ENCODE measurements at regions not wholly inside any gene's neighbourhood (a gene's known extent, or its start where the extent isn't known, plus 50 kb on each side); places are given as distances from the start of the nearest gene placed in this dataset.

DNA sequence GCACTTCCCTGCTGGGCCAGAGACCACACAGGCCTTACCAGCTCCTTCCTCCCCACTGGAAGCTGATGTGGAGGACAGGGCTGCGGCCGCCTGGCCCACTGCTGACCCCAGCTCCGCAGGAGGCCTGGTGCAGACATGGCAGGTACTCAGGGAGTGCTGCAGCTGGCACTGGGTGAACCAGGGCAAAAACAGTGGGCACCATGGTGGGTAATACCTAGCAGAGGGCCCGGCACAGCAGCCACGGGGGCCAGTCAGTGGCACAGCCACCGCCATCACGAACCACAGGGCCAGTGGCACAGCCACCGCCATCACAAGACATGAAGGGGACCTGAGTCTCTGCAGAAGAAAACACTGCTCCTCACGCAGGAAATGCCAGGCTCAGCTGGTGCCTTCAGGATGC is 152.6 kb upstream of the PPP2R2D start:
- no peak overlapping the region for H3K4me3 ChIP-seq (ENCODE audit: low read depth, low read length)
- TF ChIP-seq, protein P1, sequence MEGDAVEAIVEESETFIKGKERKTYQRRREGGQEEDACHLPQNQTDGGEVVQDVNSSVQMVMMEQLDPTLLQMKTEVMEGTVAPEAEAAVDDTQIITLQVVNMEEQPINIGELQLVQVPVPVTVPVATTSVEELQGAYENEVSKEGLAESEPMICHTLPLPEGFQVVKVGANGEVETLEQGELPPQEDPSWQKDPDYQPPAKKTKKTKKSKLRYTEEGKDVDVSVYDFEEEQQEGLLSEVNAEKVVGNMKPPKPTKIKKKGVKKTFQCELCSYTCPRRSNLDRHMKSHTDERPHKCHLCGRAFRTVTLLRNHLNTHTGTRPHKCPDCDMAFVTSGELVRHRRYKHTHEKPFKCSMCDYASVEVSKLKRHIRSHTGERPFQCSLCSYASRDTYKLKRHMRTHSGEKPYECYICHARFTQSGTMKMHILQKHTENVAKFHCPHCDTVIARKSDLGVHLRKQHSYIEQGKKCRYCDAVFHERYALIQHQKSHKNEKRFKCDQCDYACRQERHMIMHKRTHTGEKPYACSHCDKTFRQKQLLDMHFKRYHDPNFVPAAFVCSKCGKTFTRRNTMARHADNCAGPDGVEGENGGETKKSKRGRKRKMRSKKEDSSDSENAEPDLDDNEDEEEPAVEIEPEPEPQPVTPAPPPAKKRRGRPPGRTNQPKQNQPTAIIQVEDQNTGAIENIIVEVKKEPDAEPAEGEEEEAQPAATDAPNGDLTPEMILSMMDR (IDR thresholded peaks at IDR 0.05; ENCODE audit: borderline replicate concordance, insufficient read depth, low read depth, low read length), result no peak

DNA sequence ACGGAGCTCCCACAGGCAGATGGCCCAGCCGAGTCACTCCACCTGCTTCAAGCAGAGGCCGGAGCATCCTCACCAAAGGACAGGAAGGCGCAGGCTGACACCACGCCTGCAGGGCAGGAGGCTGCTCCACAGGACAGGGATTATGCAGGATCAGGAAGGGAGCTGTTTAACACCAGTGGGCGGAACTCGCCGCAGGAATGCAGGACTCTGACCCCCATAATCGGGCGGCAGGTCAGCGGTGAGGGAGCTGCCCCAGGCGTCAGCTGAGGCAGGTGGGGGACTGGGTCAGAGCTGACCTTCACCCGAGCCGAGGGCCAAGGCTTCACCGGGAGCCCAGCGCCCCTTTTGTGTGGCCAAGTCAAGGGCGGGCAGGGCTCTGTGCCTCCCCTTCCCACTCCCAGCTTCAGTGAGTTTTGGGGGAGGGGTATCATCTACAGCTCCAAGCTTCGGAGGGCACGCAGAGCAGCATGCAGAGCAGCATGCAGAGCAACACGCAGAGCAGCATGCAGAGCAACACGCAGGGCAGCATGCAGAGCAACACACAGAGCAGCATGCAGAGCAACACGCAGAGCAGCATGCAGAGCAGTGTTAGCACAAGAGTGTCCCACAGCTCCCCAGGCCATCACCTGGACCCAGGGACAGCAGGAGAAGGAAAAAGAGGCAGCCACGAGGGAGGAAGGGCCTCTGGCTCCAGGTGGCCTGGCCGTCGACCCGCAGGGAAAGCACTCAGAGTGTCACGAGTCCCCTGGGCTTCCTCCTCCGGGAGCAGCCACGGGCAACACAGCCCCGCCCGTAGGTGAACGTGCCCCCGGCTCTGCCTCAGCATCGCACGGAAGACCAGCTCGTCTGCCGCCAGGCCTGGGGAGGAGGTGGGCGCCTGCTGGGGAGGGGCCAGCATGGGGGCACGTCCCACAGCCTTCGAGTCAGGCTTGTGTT is 151.7 kb upstream of the PPP2R2D start:
- TF ChIP-seq, protein P1 (IDR thresholded peaks at IDR 0.05; ENCODE audit: borderline replicate concordance, insufficient read depth, low read depth, low read length), result no peak
- H3K4me3 ChIP-seq (ENCODE audit: low read depth, low read length), result no peak overlapping the region

DNA sequence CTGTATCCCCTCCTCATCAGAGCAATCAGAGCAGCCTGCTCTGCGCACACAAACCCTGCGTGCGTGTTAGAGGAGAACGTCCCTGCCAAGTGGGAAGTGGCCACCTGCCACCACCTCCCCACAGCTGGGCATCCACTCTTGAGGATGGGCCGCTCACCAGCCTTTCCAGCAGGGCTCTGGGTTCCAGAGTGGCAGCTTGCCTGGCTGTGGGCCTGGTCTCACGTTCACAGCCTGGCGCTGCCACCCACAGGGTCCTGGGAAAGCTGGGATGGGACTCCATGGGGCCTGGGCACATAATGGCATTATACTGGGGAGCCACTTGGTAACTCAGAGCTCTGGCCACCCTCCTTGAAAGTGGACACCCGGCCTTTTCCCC is 151.1 kb upstream of the PPP2R2D start:
- H3K4me3 ChIP-seq (ENCODE audit: low read depth, low read length), result no peak overlapping the region
- TF ChIP-seq, protein P1 (IDR thresholded peaks at IDR 0.05; ENCODE audit: borderline replicate concordance, insufficient read depth, low read depth, low read length), result no peak

DNA sequence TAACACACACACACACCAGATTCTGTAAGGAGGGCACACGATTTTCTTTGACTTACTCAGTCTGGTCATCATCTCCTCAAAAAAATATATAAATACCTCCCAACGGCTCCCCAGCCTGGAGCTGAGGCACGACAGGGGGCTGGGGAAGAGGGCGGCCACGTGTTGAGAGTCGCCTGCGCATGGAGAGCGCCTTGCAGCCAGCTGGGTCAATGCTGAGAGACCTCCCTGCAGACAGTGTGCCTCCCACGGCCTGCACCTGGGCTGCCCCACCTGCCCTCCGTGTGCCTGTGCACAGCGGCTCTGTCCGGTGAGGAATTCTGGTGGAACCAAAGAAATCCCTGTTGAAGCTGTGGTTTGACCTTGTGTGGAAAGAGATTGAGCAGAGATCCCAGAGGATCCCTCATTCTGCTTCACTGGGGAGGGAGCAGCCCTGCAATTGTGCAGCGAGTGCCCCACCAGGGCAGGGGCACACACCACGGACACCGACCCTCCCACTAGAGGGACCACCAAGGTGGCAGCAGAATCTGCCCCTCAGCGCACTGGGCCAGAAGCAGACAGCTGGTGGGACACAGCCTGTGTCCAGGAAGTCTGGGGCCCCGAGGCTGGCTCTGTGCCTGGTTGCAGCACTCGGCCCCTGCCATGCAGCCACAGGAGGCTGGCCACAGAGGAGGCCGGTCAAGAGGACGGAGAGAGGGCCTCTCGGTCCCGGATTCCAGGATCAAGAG is 150.5 kb upstream of the PPP2R2D start:
- no peak overlapping the region for H3K4me3 ChIP-seq (ENCODE audit: low read depth, low read length)
- TF ChIP-seq, protein P1 (IDR thresholded peaks at IDR 0.05; ENCODE audit: borderline replicate concordance, insufficient read depth, low read depth, low read length), result no peak

DNA sequence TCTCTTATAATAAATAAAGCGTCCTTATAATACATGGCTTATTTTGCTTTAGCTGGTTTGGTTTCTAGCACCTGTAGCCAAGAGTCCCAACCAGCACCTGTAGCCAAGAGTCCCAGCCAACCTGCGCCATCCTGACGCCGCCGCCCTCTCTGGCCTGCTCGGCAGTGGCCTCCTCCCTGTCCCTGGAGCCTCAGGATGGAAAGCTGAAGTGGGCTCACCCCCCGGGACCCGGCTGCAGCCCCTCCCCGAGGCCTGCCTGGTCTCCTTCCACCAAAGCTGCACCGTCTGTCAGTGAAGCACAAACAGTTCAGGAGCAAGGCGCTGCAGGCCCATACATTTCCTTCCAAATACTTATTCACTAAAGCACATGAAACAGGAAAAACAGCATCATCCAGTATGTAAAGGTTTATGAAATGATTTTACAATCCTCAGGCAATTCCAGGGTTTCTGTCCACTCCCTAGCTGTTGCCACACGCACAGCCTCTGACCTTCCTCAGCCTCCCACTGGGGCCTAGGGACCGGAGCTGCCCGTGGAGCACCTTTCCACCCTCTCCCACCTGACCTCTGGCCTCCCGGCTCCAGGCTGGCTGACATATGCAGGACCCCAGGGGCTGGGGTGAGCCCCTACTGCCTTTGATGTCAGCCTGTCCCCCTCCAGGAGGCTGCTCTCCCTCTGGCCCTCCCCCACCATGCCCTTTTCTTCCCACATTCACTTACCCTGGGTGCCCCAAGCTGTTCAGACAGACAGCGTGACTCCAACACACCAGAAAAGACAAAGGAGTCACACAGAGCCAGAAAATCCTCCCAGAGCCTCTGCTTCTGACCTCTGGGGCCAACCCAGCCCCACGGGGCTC is 149.6 kb upstream of the PPP2R2D start:
- TF ChIP-seq, protein P1 (IDR thresholded peaks at IDR 0.05; ENCODE audit: borderline replicate concordance, insufficient read depth, low read depth, low read length), result no peak
- H3K4me3 ChIP-seq (ENCODE audit: low read depth, low read length), result no peak overlapping the region

DNA sequence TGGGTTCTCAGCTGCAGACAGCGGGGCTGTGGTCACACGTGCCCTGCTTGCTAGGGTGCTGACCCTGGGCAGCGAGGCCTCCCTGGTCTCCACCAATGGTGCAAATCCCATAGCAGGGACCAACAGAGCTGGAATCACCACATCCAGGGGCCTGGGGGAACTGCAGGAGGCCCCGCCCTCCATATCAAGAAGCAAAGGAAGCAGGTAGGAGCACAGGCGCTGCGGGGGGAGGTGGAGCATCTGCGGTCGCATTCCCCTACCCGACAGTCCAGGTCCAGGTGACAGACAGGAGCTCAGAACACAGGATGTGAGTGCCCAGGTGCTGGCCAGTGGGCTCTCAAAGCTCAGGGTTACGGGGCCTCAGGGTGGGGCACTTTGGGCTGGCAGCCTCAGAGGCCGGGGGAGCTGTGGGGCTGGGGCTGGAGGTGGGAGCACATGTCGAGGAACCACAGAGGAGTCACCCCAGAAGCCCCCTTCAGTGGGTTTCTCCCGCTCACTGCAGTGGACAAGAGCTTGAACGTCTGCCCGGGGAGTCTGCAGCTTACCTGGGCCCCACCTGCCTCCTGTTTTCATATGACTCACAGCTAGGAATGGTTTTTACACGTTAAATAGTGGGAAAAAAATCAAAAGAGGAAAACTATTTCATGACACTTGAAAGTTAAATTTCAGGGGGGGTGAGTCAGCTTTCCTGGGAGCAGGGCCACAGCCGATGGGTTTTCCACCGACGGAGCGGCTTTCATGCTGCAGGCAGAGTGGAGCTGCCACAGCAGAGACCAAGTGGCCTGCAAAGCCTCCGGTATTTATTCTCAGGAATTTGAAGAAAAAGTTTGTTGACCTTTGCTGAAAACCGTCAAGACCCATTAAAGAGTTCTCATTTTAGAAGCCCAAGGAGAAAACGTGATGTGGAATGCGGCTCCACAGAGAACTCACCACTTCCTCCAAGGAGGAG is 148.7 kb upstream of the PPP2R2D start:
- no peak overlapping the region for H3K4me3 ChIP-seq (ENCODE audit: low read depth, low read length)
- TF ChIP-seq, protein P1 (IDR thresholded peaks at IDR 0.05; ENCODE audit: borderline replicate concordance, insufficient read depth, low read depth, low read length), result no peak
